ENCODE measurements at regions not wholly inside any gene's neighbourhood (a gene's known extent, or its start where the extent isn't known, plus 50 kb on each side); places are given as distances from the start of the nearest gene placed in this dataset.

GRCh38 chr2:52881606-52882005, 886.0 kb upstream of the CHAC2 start:
- no peak overlapping the region for H3K4me3 ChIP-seq (ENCODE audit: low read depth, low read length)

GRCh38 chr2:52880872-52881271, 886.7 kb upstream of the CHAC2 start:
- no peak for TF ChIP-seq CTCF (IDR thresholded peaks at IDR 0.05; ENCODE audit: control insufficient read depth, extremely low read depth, insufficient read depth)
- no peak for DNase-seq (ENCODE audit: low read depth)
- no peak overlapping the region for H3K4me3 ChIP-seq (ENCODE audit: low read depth, low read length)

More at GRCh38 chr2:52881606-52882005, 886.0 kb upstream of the CHAC2 start:
- DNase-seq (ENCODE audit: low read depth), result no peak
- no peak for TF ChIP-seq CTCF (IDR thresholded peaks at IDR 0.05; ENCODE audit: control insufficient read depth, extremely low read depth, insufficient read depth)

- no peak for TF ChIP-seq CTCF (IDR thresholded peaks at IDR 0.05; ENCODE audit: control insufficient read depth, extremely low read depth, insufficient read depth)
- DNase-seq (ENCODE audit: low read depth), result no peak
- H3K4me3 ChIP-seq (ENCODE audit: low read depth, low read length), result no peak overlapping the region
These were observed 888.0 kb upstream of the CHAC2 start for GRCh38 chr2:52879561-52879960.

GRCh38 chr2:52877703-52878102, 889.9 kb upstream of the CHAC2 start:
- TF ChIP-seq CTCF (IDR thresholded peaks at IDR 0.05; ENCODE audit: control insufficient read depth, extremely low read depth, insufficient read depth), result no peak
- DNase-seq (ENCODE audit: low read depth), result no peak
- H3K4me3 ChIP-seq (ENCODE audit: low read depth, low read length), result no peak overlapping the region

- TF ChIP-seq CTCF (IDR thresholded peaks at IDR 0.05; ENCODE audit: control insufficient read depth, extremely low read depth, insufficient read depth), result no peak
- DNase-seq (ENCODE audit: low read depth), result no peak
- no peak overlapping the region for H3K4me3 ChIP-seq (ENCODE audit: low read depth, low read length)
These were observed 893.0 kb upstream of the CHAC2 start for GRCh38 chr2:52874466-52875106.

- no peak for DNase-seq (ENCODE audit: low read depth)
- no peak overlapping the region for H3K4me3 ChIP-seq (ENCODE audit: low read depth, low read length)
- TF ChIP-seq CTCF (IDR thresholded peaks at IDR 0.05; ENCODE audit: control insufficient read depth, extremely low read depth, insufficient read depth), result no peak
These were observed 904.8 kb upstream of the CHAC2 start for GRCh38 chr2:52862801-52863200.

- no peak for DNase-seq (ENCODE audit: low read depth)
- H3K4me3 ChIP-seq (ENCODE audit: low read depth, low read length), result no peak overlapping the region
- TF ChIP-seq CTCF (IDR thresholded peaks at IDR 0.05; ENCODE audit: control insufficient read depth, extremely low read depth, insufficient read depth), result no peak
These were observed 906.0 kb upstream of the CHAC2 start for GRCh38 chr2:52861596-52861995.

Data from LNCaP clone FGC (cell line).